ENCODE measurements at regions not wholly inside any gene's neighbourhood (a gene's known extent, or its start where the extent isn't known, plus 50 kb on each side); places are given as distances from the start of the nearest gene placed in this dataset.

DNA sequence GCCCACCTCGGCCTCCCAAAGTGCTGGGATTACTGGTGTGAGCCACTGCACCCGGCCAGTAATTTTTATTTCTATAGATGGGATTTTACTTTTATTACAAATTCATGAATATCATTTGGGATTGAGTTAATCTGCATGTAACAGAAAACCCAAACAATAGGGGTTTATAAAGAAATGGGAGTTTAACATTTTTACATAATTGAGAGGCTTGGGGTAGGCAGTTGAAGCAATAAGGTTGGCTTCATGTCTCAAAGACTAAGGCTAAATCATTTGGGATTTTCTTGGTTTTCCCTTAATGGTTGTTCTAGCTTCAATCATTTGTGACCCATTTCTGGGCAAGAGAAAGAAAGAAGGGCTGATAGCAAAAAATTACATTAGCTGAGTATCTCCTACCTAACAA, 118.7 kb upstream of the FOXD3 start:
- in situ Hi-C loops (cut with HindIII; ENCODE audit: low pct_unique_long_range_greater_than_20kb, low sequenced_read_pairs): no loop called here
- no peak for DNase-seq (ENCODE audit: low read depth, low spot score)

DNA sequence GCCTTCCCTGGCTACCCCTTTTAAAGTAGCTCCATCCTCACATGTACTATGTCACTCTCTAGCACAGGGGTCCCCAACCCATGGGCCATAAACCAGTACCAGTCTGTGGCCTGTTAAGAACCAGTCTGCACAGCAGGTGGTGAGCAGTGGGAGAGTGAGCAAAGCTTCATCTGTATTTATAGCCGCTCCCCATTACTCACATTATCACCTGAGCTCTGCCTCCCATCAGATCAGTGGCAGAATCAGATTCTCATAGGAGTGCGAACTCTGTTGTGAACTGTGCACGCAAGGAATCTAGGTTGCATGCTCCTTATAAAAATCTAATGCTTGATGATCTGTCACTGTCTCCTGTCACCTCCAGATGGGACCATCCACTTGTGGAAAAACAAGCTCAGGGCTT, 116.6 kb upstream of the FOXD3 start:
- DNase-seq (ENCODE audit: low read depth, low spot score): no peak
- in situ Hi-C loops (cut with HindIII; ENCODE audit: low pct_unique_long_range_greater_than_20kb, low sequenced_read_pairs): no loop called here

DNA sequence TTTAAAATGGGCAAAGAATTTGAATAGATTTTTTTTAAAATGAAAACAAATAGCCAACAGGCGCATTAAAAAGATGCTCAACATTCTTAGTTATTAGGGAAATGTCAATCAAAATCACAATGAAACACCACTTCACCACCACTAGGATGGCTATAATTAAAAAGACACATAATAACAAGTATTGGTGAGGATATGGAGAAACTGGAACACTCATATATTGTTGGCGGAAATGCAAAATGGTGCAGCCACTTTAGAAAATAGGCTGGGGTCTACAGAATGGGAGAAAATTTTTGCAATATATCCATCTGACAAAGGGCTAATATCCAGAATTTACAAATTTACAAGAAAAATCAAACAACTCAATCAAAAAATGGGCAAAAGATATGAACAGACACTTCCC, 107.8 kb upstream of the FOXD3 start:
- no peak for DNase-seq (ENCODE audit: low read depth, low spot score)
- in situ Hi-C loops (cut with HindIII; ENCODE audit: low pct_unique_long_range_greater_than_20kb, low sequenced_read_pairs): no loop called here

DNA sequence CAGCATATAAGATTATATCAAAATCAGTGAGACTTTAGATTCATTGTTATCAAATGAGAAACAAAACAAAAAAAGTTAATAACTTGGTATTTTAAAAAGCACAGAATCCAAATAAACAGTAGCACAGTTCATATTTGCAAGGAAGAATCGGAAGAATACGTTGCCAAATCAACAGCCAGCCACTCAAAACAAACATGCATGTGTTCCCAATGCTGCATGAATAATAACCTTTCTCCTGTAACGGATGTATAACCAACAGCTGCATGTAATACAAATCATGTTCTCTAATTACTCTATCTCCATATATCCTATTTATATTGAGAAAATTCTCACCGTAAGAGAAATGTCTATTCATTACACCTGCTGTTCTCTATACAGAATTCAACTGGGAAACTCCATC, 98.9 kb upstream of the FOXD3 start:
- DNase-seq (ENCODE audit: low read depth, low spot score): peak; percentile 46
- in situ Hi-C loops (cut with HindIII; ENCODE audit: low pct_unique_long_range_greater_than_20kb, low sequenced_read_pairs): no loop called here

DNA sequence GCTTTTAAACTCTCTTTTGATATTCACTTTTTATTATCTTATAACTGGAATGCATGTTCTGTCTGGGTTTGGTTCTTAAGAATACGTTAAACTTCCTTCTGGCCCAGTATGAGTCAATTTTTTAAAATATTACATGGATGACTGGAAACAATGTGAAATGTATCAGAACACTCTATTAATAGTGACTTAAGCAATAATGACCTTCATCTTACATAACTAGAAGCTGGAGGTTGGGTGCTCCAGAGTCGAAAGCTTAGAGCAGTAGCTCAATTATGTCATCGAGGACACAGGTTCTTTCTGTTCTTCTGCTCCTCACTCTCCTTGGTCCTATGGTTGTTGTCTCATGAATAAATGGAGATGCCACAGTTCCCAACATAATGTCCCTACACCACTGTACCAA, 91.6 kb upstream of the FOXD3 start:
- in situ Hi-C loops (cut with HindIII; ENCODE audit: low pct_unique_long_range_greater_than_20kb, low sequenced_read_pairs): no loop called here
- no peak for DNase-seq (ENCODE audit: low read depth, low spot score)

DNA sequence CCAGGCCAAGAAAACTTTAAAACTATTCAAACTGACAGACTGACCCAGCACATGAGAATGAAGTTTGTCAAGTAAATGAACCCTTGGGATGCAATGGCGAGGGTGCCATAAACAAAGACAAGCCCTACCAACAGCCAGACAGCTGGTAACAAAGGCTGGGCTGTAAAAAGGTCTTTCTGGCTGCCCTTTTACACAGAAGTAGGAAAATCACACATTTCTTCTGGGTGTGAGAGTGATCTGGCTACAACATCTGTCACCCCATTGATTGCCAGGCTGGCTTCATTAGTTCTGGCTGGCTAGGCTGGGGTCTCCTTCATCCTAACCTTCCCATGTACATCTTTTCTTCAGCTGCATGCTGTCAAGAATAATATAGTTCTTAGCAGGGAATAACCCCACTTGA, 83.6 kb upstream of the FOXD3 start:
- no peak for DNase-seq (ENCODE audit: low read depth, low spot score)
- in situ Hi-C loops (cut with HindIII; ENCODE audit: low pct_unique_long_range_greater_than_20kb, low sequenced_read_pairs): no loop called here

DNA sequence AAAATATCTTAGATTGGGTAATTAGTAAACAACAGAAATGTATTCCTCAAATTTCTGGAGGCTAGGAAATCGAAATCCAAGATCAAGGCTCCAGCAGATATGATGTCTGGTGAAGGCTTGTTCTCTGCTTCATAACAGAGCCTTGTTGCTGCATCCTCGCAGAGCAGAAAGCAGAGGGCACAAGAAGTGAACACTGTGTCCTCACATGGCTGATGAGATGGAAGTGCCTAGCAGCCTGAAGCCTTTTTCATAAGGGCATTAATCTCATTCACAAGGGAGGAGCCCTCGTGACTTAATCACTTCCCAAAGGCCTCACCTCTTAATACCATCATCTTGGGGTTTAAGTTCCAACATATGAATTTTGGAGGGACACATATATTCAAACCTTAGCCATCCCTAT, 77.2 kb upstream of the FOXD3 start:
- in situ Hi-C loops (cut with HindIII; ENCODE audit: low pct_unique_long_range_greater_than_20kb, low sequenced_read_pairs): no loop called here
- DNase-seq (ENCODE audit: low read depth, low spot score): peak; percentile 71

DNA sequence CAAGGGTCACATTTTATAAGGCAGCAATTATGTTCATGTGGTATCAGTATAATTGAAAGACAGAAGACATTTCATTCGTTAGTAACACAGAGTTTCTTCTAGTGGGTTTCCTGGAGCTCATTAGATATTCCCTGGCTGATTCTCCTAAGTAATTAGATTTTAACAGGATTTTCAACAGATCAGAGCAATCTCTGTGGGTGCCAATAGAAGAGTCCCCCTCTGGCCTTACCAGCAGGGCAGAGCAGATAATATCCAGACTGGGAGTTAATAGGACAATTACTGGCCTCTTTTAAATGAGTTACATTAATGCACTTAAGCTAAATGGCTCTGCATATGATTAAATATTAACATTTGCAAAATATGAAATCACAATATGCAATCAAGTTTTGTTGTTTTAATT, 74.2 kb upstream of the FOXD3 start:
- DNase-seq (ENCODE audit: low read depth, low spot score): peak; percentile 23
- in situ Hi-C loops (cut with HindIII; ENCODE audit: low pct_unique_long_range_greater_than_20kb, low sequenced_read_pairs): no loop called here

DNA sequence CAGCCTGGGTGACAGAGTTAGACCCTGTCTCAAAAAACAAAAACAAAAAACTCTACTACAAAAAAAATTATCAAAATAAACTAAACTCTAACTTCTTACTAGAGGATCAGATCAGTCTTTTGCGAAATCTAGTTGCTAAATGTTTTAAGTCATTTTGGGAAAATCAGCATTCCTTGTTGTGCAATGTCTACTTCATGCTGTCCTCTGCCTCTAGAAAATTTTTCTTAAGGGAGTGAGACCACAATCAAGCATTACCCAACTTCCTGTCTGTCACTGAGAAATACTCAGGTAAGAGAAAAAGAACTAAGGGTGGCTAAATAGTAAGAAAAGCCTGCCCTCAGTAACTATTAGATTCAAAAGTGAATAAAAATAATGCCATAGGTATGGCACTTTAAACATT, 67.2 kb upstream of the FOXD3 start:
- no peak for DNase-seq (ENCODE audit: low read depth, low spot score)

DNA sequence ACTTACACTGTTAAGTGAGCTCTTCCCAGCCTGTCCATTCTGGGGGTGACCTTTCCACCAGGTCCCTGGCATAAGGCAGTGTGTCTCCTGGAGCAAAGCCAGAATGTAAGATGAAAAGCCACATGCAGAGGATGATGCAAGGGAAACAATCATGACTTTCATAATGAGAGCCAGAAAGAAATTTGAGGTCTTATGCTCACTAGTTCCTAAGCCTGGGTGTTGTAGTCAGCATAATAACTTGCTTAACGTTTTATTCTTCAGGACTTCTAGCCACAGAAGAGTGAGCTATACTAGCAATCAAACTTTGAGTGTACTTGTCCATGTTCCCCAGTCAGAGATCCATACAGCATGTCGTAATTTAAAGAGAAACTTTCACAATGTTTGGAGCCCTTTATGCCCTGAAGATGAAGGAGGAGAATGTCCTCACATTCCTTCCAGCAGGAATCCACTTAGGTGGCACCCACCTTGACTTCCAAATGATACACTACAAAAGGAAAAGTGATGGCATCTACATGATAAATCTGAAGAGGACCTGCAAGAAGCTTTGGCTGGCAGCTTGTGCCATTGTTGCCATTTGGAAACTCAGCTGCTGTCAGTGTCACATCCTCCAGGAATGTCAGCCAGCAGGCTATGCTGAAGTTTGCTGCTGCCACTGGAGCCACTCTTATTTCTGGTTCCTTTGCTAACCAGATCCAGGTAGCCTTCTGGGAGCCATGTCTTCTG, 60.5 kb upstream of the FOXD3 start:
- in situ Hi-C loops (cut with HindIII; ENCODE audit: low pct_unique_long_range_greater_than_20kb, low sequenced_read_pairs): no loop called here
- peak; percentile 99 for DNase-seq (ENCODE audit: low read depth, low spot score)

More for the DNA sequence above, 67.2 kb upstream of the FOXD3 start:
- in situ Hi-C loops (cut with HindIII; ENCODE audit: low pct_unique_long_range_greater_than_20kb, low sequenced_read_pairs): no loop called here

DNA sequence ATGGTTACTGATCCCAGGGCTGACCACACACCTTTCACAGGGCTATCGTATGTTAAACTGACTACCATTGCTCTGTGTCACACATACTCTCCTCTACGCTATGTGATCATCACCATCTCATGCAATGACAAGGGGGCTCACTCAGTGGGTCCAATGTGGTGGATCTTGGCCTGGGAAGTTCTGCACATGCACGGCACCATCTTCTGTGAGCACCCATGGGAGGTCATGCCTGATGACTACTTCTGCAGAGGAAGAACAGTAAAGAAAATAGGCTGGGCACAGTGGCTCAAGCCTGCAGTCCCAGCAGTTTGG, 60.0 kb upstream of the FOXD3 start:
- DNase-seq (ENCODE audit: low read depth, low spot score): no peak
- in situ Hi-C loops (cut with HindIII; ENCODE audit: low pct_unique_long_range_greater_than_20kb, low sequenced_read_pairs): no loop called here

DNA sequence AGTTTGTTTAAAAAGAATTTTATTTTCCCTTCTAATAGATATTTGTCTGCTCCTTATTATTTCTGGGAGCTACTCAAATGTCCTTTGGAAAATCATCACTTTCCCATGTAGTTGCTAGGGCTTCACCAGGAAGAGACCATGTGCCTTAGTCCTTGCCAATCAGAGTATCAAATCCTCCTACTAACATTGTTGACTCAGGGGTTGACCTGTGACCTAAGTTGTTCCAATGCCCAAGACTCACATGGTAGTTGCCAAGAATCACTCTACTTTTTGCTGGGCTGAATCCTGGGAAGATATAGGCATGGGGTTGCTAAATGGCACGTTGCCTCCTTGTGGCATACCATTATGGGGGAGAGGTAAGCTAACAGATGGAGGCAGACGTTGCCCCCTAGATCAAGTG, 58.2 kb upstream of the FOXD3 start:
- DNase-seq (ENCODE audit: low read depth, low spot score): peak; percentile 15
- in situ Hi-C loops (cut with HindIII; ENCODE audit: low pct_unique_long_range_greater_than_20kb, low sequenced_read_pairs): no loop called here

DNA sequence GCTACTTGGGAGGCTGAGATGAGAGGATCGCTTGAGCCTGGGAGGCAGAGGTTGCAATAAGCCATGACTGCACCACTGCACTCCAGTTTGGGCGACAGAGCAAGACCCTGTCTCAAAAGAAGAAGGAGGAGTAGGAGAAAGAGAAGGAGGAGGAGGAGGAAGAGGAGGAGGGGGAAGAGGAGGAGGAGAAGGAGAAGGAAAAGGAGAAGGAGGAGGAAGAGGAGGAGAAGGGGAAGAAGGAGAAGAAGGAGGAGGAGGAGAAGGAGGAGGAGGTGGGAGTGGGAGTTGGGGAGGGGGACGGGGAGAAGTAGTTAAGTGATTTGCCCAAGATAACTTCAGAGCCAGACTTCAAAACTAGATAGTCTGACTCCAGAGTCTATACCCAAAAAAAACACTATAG, 55.5 kb upstream of the FOXD3 start:
- in situ Hi-C loops (cut with HindIII; ENCODE audit: low pct_unique_long_range_greater_than_20kb, low sequenced_read_pairs): no loop called here
- no peak for DNase-seq (ENCODE audit: low read depth, low spot score)

DNA sequence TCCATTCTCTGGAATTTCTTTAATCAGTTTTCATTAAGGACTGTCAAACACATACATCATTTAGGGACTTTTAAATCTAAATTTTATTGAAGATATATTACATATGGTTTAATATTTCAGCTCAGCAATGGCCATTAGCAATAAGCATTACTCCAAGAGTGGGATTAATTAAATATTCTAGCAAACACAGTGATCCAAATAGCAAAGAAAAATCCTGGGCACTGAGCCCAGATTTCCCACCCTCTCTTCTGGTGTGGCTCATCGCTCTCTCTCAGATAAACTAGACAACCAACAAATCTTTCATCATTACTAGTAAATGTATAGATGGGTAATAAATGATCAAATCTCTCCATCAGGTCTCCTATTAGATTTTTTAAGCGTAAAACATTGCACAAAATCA, 53.5 kb upstream of the FOXD3 start:
- in situ Hi-C loops (cut with HindIII; ENCODE audit: low pct_unique_long_range_greater_than_20kb, low sequenced_read_pairs): no loop called here
- DNase-seq (ENCODE audit: low read depth, low spot score): no peak

DNA sequence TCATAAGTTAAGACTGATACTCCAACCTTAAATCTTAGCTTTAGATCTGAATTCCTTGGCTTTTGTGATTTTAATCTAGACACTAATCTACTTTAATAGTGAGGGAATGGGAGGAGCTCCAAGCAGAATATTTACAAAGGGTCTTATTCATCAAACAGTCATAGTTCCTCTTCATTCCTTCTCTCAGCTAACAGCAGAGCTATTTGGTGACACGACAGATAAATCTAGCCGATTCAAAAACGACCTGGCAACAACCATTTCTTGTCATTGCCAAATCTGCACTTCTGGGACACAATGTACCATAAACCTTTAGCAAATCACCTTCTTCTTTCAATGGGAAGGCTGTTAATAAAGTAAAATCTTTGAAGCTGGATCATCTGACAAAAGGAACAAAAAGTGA, 52.8 kb upstream of the FOXD3 start:
- in situ Hi-C loops (cut with HindIII; ENCODE audit: low pct_unique_long_range_greater_than_20kb, low sequenced_read_pairs): no loop called here
- peak; percentile 59 for DNase-seq (ENCODE audit: low read depth, low spot score)

Small RNA genes lying in the stretch of these regions (small RNA-seq; reads per million reads assigned to genes)
- 0 reads per million in 2 experiments for gene RNA5SP49
